GM23338 (cell line): ENCODE measurements at regions not wholly inside any gene's neighbourhood (a gene's known extent, or its start where the extent isn't known, plus 50 kb on each side); places are given as distances from the start of the nearest gene placed in this dataset.

Source experiments
- EZH2 ChIP-seq: fragments of 200-600 bp; sonication (generic); IDR thresholded peaks from one replicate; pipeline ENCODE4 v1.8.0; 2017; ENCODE audit warnings: antibody characterized with exemption, mild to moderate bottlenecking, low read depth; ENCODE audit not compliant: unreplicated experiment
- EZH2phosphoT487 ChIP-seq: fragments of 200-600 bp; sonication (generic); IDR thresholded peaks from one replicate; pipeline ENCODE4 v1.8.1; 2018; ENCODE audit warnings: antibody characterized with exemption; ENCODE audit not compliant: unreplicated experiment
- NANOG ChIP-seq: IDR thresholded peaks from 2 replicates; pipeline ENCODE4 v1.6.1; 2016; ENCODE audit warnings: antibody characterized with exemption, borderline replicate concordance
- POLR2AphosphoS5 ChIP-seq: IDR thresholded peaks from 2 replicates; pipeline ENCODE4 v1.6.1; 2016; ENCODE audit warnings: antibody characterized with exemption, low read depth
- TF ChIP-seq, protein P1 (sequence below), 2 experiments: fragments of 200-600 bp in 1 of 2; sonication (generic) in 1 of 2; conservative IDR thresholded peaks; 2 replicates each; pipeline versions ENCODE4 v1.5.1 to v1.6.1; 2016 to 2017; ENCODE audit warnings: antibody characterized with exemption in 2 of 2, low read depth in 2 of 2, mild to moderate bottlenecking in 2 of 2, moderate library complexity in 1 of 2
- TF ChIP-seq, protein P2 (sequence below): IDR thresholded peaks from one replicate; pipeline ENCODE4 v1.6.1; 2018; ENCODE audit warnings: antibody characterized with exemption; ENCODE audit not compliant: unreplicated experiment

DNA sequence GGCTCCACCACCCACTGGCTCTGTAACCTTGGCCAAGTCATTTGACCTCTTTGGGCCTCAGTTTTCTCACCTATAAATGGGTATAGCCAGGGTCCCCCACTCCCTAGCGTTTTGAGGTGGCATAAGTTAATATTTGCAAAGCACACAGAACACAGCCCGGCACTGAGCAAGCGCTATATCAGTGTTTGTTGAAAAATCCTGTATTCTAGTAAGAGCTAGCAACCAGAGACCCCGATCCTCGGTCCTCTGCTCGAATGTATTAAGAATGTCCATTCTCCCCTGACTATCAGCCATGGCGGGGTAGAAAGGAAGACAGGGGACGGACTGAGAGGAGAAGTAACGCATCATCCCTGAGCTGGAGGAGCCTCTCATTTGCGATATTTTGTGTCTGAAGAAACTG, 131.2 kb downstream of the IRF8 start:
- no peak for TF ChIP-seq EZH2
- TF ChIP-seq, protein P1, sequence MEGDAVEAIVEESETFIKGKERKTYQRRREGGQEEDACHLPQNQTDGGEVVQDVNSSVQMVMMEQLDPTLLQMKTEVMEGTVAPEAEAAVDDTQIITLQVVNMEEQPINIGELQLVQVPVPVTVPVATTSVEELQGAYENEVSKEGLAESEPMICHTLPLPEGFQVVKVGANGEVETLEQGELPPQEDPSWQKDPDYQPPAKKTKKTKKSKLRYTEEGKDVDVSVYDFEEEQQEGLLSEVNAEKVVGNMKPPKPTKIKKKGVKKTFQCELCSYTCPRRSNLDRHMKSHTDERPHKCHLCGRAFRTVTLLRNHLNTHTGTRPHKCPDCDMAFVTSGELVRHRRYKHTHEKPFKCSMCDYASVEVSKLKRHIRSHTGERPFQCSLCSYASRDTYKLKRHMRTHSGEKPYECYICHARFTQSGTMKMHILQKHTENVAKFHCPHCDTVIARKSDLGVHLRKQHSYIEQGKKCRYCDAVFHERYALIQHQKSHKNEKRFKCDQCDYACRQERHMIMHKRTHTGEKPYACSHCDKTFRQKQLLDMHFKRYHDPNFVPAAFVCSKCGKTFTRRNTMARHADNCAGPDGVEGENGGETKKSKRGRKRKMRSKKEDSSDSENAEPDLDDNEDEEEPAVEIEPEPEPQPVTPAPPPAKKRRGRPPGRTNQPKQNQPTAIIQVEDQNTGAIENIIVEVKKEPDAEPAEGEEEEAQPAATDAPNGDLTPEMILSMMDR (conservative IDR thresholded peaks at IDR 0.05; ENCODE audit: low read depth in 2 of 2): no peak
- no peak for TF ChIP-seq POLR2AphosphoS5
- no peak for TF ChIP-seq EZH2phosphoT487
- TF ChIP-seq, protein P2, sequence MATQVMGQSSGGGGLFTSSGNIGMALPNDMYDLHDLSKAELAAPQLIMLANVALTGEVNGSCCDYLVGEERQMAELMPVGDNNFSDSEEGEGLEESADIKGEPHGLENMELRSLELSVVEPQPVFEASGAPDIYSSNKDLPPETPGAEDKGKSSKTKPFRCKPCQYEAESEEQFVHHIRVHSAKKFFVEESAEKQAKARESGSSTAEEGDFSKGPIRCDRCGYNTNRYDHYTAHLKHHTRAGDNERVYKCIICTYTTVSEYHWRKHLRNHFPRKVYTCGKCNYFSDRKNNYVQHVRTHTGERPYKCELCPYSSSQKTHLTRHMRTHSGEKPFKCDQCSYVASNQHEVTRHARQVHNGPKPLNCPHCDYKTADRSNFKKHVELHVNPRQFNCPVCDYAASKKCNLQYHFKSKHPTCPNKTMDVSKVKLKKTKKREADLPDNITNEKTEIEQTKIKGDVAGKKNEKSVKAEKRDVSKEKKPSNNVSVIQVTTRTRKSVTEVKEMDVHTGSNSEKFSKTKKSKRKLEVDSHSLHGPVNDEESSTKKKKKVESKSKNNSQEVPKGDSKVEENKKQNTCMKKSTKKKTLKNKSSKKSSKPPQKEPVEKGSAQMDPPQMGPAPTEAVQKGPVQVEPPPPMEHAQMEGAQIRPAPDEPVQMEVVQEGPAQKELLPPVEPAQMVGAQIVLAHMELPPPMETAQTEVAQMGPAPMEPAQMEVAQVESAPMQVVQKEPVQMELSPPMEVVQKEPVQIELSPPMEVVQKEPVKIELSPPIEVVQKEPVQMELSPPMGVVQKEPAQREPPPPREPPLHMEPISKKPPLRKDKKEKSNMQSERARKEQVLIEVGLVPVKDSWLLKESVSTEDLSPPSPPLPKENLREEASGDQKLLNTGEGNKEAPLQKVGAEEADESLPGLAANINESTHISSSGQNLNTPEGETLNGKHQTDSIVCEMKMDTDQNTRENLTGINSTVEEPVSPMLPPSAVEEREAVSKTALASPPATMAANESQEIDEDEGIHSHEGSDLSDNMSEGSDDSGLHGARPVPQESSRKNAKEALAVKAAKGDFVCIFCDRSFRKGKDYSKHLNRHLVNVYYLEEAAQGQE: no peak
- TF ChIP-seq NANOG: no peak
